Brain microvascular endothelial cell (primary cell): ENCODE measurements at regions not wholly inside any gene's neighbourhood (a gene's known extent, or its start where the extent isn't known, plus 50 kb on each side); places are given as distances from the start of the nearest gene placed in this dataset.
"Not testable (repeated sequence)": the region's sequence is repeated elsewhere in the genome, so short reads cannot be mapped to it uniquely, and the experiment has no call there.

Experiments
- DNase-seq: peaks from one replicate; pipeline ENCODE4 v3.0.0-alpha.2; 2020
- H3K27ac ChIP-seq: fragments of 250-450 bp; sonication (Bioruptor Pico); 2 replicates; pipeline ENCODE4 v1.5.1; 2020; ENCODE audit warnings: mild to moderate bottlenecking, moderate library complexity
- H3K27me3 ChIP-seq: fragments of 250-450 bp; sonication (Bioruptor Pico); replicated peaks from 2 replicates; pipeline ENCODE4 v1.5.1; 2020; ENCODE audit warnings: mild to moderate bottlenecking
- H3K36me3 ChIP-seq: fragments of 250-450 bp; sonication (Bioruptor Pico); replicated peaks from 2 replicates; pipeline ENCODE4 v1.5.1; 2020; ENCODE audit warnings: mild to moderate bottlenecking
- H3K4me3 ChIP-seq: 2 replicates; pipeline ENCODE4 v1.5.1; 2011; ENCODE audit warnings: low read depth, mild to moderate bottlenecking, control low read depth, low read length, moderate library complexity
- in situ Hi-C: cut with HindIII; loops from 2 replicates; pipeline ENCODE4 v1.10.0; 2017; ENCODE audit warnings: low sequenced_read_pairs, low pct_ligation_motif_present
- TF ChIP-seq, protein P1 (sequence below): IDR thresholded peaks from 2 replicates; pipeline ENCODE4 v1.5.1; 2011; ENCODE audit warnings: low read depth, mild to moderate bottlenecking, moderate library complexity, low read length, control low read depth, inconsistent platforms; ENCODE audit errors: missing control alignments

DNA sequence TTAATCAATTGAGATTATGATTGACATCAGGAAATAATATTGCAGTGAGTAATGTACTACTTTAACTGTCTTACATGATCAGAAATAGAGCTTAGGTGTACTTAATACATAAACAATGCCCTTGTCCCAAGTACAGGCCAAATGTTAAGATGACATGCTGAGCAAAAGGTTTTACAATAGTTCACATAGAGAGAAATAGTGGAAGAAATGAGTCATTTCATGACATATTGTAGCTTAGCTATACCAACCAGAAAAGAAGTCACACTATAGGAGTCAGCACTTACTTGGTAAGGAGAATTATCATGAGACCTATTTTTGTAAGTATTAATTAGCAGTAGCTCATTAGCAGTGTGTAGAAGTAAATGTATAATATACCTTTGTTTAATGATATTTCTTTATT, 96.4 kb upstream of the NANOGP8 start:
- no peaks in the 10 kb centered on the region for H3K36me3 ChIP-seq
- in situ Hi-C loops = no loop called here
- TF ChIP-seq, protein P1, sequence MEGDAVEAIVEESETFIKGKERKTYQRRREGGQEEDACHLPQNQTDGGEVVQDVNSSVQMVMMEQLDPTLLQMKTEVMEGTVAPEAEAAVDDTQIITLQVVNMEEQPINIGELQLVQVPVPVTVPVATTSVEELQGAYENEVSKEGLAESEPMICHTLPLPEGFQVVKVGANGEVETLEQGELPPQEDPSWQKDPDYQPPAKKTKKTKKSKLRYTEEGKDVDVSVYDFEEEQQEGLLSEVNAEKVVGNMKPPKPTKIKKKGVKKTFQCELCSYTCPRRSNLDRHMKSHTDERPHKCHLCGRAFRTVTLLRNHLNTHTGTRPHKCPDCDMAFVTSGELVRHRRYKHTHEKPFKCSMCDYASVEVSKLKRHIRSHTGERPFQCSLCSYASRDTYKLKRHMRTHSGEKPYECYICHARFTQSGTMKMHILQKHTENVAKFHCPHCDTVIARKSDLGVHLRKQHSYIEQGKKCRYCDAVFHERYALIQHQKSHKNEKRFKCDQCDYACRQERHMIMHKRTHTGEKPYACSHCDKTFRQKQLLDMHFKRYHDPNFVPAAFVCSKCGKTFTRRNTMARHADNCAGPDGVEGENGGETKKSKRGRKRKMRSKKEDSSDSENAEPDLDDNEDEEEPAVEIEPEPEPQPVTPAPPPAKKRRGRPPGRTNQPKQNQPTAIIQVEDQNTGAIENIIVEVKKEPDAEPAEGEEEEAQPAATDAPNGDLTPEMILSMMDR = no peak
- no peaks in the 10 kb centered on the region for H3K27me3 ChIP-seq
- no peak for DNase-seq
- H3K27ac ChIP-seq = no peak overlapping the region
- no peak overlapping the region for H3K4me3 ChIP-seq

DNA sequence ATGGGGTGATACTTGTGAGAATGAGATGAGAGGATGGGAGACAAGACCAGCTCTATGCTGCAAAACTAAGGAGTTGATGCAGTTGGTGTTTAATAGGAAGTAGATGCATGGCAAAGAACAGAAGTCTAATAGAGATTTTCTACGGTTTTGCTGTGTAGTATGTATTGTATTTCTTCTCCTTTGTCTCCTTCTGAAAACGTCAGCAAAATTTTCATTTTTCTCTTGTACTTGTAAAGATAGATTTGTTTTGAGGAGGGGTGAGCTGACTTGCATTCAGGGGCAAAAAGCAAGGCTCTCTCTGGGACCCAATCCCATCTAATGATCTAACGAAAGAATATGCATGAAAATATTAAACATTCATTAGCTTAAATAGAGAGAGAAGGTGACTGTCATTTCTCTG, 94.6 kb upstream of the NANOGP8 start:
- Histone ChIP-seq H3K4me3 (no peak overlapping the region), H3K27me3 (no peaks in the 10 kb centered on the region), H3K36me3 (no peaks in the 10 kb centered on the region), H3K27ac (no peak overlapping the region)
- in situ Hi-C loops = no loop called here
- DNase-seq = no peak
- TF ChIP-seq, protein P1 = no peak

DNA sequence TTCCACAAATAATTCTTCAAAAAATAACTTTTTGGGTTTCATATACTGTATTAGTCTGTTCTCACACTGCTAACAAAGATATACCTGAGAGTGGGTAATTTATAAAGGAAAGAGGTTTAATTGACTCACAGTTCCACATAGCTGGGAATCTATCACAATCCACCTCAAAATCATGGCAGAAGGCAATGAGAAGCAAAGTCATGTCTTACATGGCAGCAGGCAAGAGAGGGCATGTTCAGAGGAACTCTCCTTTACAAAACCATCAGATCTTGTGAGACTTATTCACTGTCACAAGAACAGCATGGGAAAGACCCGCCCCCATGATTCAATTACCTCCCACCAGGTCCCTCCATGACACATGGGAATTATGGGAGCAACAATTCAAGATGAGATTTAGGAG, 93.1 kb upstream of the NANOGP8 start:
- H3K36me3 ChIP-seq, H3K27ac ChIP-seq, in situ Hi-C loops, H3K4me3 ChIP-seq, DNase-seq, H3K27me3 ChIP-seq: not testable (repeated sequence)

DNA sequence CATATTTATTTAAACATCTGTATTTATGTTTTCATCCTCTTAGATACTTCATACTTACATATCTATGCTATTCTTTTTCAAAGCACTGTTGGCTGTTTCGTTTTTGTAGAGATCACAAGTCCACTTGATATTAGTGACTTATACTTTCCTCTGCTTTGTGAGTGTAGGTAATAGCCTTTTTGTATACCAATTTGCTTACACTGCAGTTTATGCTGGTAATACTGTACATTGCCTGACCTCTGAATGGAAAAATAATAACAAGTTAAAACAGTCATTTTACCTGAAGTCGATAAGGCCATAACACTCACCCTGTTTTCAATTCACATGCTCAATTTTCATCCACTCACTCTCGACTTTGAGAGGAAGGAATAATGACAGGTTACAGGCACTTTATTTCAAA, 89.9 kb upstream of the NANOGP8 start:
- DNase-seq = no peak
- no peaks in the 10 kb centered on the region for H3K36me3 ChIP-seq
- no peak overlapping the region for H3K27ac ChIP-seq
- no peak overlapping the region for H3K4me3 ChIP-seq
- in situ Hi-C loops = no loop called here
- H3K27me3 ChIP-seq = no peaks in the 10 kb centered on the region
- TF ChIP-seq, protein P1 = no peak

DNA sequence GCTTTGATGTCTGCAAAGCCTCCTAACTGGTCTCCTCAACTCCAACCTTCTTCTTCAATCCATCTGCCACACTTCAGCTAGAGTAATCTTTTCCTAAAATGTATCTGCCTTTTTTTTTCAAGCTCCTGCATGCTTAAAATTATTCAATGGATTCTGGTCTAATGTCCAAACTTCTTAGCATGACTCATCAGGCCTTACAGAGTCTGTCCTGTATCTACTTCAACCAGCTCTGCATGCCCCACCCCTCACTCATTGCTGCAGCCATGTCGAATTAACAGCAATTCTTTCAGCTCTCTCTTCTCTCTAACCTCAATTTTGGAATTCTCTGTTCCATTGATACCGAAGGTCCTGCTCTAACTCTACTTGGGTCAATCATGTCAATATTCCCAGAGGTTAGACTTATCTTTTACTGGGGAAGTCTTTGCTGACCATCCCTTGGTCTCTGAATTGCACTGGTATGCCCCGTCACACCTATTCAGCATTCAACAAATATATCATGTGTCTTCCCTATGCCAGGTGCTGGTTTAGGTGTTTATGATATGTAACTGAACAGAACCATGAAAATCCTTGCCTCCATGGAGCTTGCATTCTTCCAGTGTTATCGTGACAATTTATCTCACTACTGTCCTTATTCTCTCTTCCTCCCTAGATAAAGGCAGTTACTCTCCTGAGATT, 88.5 kb upstream of the NANOGP8 start:
- in situ Hi-C loops = no loop called here
- H3K27me3 ChIP-seq = no peaks in the 10 kb centered on the region
- TF ChIP-seq, protein P1 = no peak
- peak; percentile 14 for DNase-seq
- no peak overlapping the region for H3K27ac ChIP-seq
- no peak overlapping the region for H3K4me3 ChIP-seq
- no peaks in the 10 kb centered on the region for H3K36me3 ChIP-seq

DNA sequence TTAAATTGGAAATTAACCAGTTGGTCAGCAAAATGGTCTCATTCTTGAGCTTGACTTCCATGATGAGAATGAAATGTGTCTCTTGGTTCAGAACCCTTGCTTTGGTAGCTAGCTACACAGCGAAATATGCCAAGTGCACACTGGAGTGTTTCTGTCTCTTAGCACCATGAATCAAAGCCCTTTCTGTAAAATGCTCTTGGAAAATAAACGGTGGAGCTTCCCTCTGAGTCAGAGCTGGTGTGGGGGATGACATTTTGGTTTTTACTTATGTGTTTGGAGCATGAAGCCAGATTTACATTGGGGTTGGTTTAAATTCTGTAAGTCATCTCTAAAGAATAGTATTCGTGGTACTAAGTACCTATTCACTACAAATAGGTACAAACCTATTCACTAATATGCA, 85.1 kb upstream of the NANOGP8 start:
- H3K36me3 ChIP-seq = no peaks in the 10 kb centered on the region
- no peak overlapping the region for H3K4me3 ChIP-seq
- TF ChIP-seq, protein P1 = no peak
- no peak overlapping the region for H3K27ac ChIP-seq
- in situ Hi-C loops = no loop called here
- DNase-seq = no peak
- no peaks in the 10 kb centered on the region for H3K27me3 ChIP-seq
